HCT116 (cell line): ENCODE measurements at regions not wholly inside any gene's neighbourhood (a gene's known extent, or its start where the extent isn't known, plus 50 kb on each side); places are given as distances from the start of the nearest gene placed in this dataset.

Source experiments
- ATAC-seq: fragments of 200-7000 bp; cut with Tn5 transposase; 2 replicates; pipeline ENCODE4 v1.9.1; 2020; ENCODE audit warnings: mild to moderate bottlenecking, moderate library complexity
- BruUV-seq: library from RNA; stranded (reverse); fragments of 400-500 nt; replicated peaks from 2 replicates; lab custom pipeline; 2021; lab: Mats Ljungman, UMichigan
- CTCF ChIA-PET: fragments of 300-600 bp; sonication (Branson Sonifier 250); formaldehyde crosslinking; loops from one replicate; lab custom pipeline; 2021; ENCODE audit warnings: antibody characterized with exemption; lab: Charles Lee
- POLR2A ChIA-PET: fragments of 300-600, 350-600 bp; sonication (Branson Sonifier 250); formaldehyde crosslinking; loops from one replicate; lab custom pipeline; 2021; ENCODE audit warnings: antibody characterized with exemption; lab: Charles Lee
- RAD21 ChIA-PET, 2 experiments: fragments of 300-600 bp; sonication (Branson Sonifier 250); formaldehyde crosslinking; loops; one replicate each; lab custom pipeline; 2023; ENCODE audit warnings: low total read pairs in 2 of 2; ENCODE audit not compliant: uncharacterized antibody in 2 of 2, unreplicated experiment in 2 of 2, low non-redundant PET in 1 of 2; lab: Charles Lee
- DNase-seq: peaks from one replicate; pipeline ENCODE4 v3.0.0-alpha.2; 2010; ENCODE audit warnings: low read depth, low spot score
- H2AFZ ChIP-seq: fragments of 200-600 bp; shearing (Covaris generic), sonication (generic); 2 replicates; pipeline ENCODE4 v1.6.1; 2017; ENCODE audit warnings: low read depth, mixed run types, mixed read lengths, antibody characterized with exemption, low read length; ENCODE audit not compliant: poor library complexity, severe bottlenecking
- H3K27ac ChIP-seq: 2 replicates; pipeline ENCODE4 v1.5.1; 2012; ENCODE audit warnings: low read depth, low read length
- H3K27me3 ChIP-seq: fragments of 200-600 bp; sonication (generic); 2 replicates; pipeline ENCODE4 v1.6.1; 2016; ENCODE audit warnings: mixed run types, low read length, mixed read lengths; ENCODE audit not compliant: insufficient read depth
- H3K36me3 ChIP-seq, 2 experiments: fragments of 200-500 bp in 1 of 2; fragments of 200-600 bp in 1 of 2; sonication (Bioruptor generic) in 1 of 2; sonication (generic) in 1 of 2; 2 replicates each; pipeline versions ENCODE4 v1.5.1 to v1.6.1; 2014 to 2016; ENCODE audit warnings: low read length in 2 of 2, inconsistent platforms in 1 of 2, mixed read lengths in 1 of 2, mixed run types in 1 of 2; ENCODE audit not compliant: insufficient read depth in 2 of 2, control insufficient read depth in 1 of 2
- H3K4me1 ChIP-seq, 2 experiments: fragments of 200-600 bp in 1 of 2; sonication (generic) in 1 of 2; 2 replicates each; pipeline versions ENCODE4 v1.5.1 to v1.6.1; 2012 to 2017; ENCODE audit warnings: low read length in 2 of 2, inconsistent platforms in 1 of 2, mild to moderate bottlenecking in 1 of 2, mixed read lengths in 1 of 2, mixed run types in 1 of 2, moderate library complexity in 1 of 2; ENCODE audit not compliant: insufficient read depth in 2 of 2, control insufficient read depth in 1 of 2
- H3K4me2 ChIP-seq: fragments of 200-600 bp; sonication (generic); 2 replicates; pipeline ENCODE4 v1.6.1; 2017; ENCODE audit warnings: mixed run types, low read length, mixed read lengths
- H3K4me3 ChIP-seq, 2 experiments: fragments of 200-600 bp in 1 of 2; sonication (generic) in 1 of 2; replicated peaks in 1 of 2; 2 replicates each; pipeline ENCODE4 v1.5.1; 2011 to 2016; ENCODE audit warnings: low read length in 2 of 2, control low read depth in 1 of 2, low read depth in 1 of 2, mild to moderate bottlenecking in 1 of 2, mixed read lengths in 1 of 2, mixed run types in 1 of 2
- H3K79me2 ChIP-seq: fragments of 200-600 bp; sonication (generic); 2 replicates; pipeline ENCODE4 v1.6.1; 2017; ENCODE audit warnings: mild to moderate bottlenecking, mixed run types, low read length, moderate library complexity, mixed read lengths; ENCODE audit not compliant: insufficient read depth
- H3K9ac ChIP-seq: fragments of 200-600 bp; sonication (generic); 2 replicates; pipeline ENCODE4 v1.6.1; 2016; ENCODE audit warnings: low read length, mixed read lengths
- H3K9me2 ChIP-seq: fragments of 200-600 bp; sonication (generic), shearing (Covaris generic); 2 replicates; pipeline ENCODE4 v1.6.1; 2017; ENCODE audit warnings: mixed run types, mild to moderate bottlenecking, moderate library complexity; ENCODE audit not compliant: insufficient read depth
- H3K9me3 ChIP-seq, 2 experiments: fragments of 200-500 bp in 1 of 2; fragments of 200-600 bp in 1 of 2; sonication (Bioruptor generic) in 1 of 2; sonication (generic) in 1 of 2; 2 replicates each; pipeline ENCODE4 v1.6.1; 2014 to 2017; ENCODE audit warnings: low read length in 2 of 2, mixed read lengths in 2 of 2, inconsistent platforms in 1 of 2, low read depth in 1 of 2, mild to moderate bottlenecking in 1 of 2, mixed run types in 1 of 2, moderate library complexity in 1 of 2; ENCODE audit not compliant: control insufficient read depth in 1 of 2, insufficient read depth in 1 of 2
- H4K20me1 ChIP-seq: fragments of 200-600 bp; sonication (generic), shearing (Covaris generic); 2 replicates; pipeline ENCODE4 v1.6.1; 2017; ENCODE audit warnings: mixed run types, mild to moderate bottlenecking, moderate library complexity; ENCODE audit not compliant: insufficient read depth
- ATF3 ChIP-seq: IDR thresholded peaks from 2 replicates; pipeline ENCODE4 v1.6.1; 2012
- CBX3 ChIP-seq: IDR thresholded peaks from 2 replicates; pipeline ENCODE4 v1.6.1; 2012; ENCODE audit warnings: low read depth
- CEBPB ChIP-seq: IDR thresholded peaks from 2 replicates; pipeline ENCODE4 v1.6.1; 2012; ENCODE audit warnings: low read depth
- EGR1 ChIP-seq: IDR thresholded peaks from 2 replicates; pipeline ENCODE4 v1.6.1; 2012; ENCODE audit warnings: low read depth
- ELF1 ChIP-seq: IDR thresholded peaks from 2 replicates; pipeline ENCODE4 v1.6.1; 2012; ENCODE audit warnings: low read depth, borderline replicate concordance
- EZH2 ChIP-seq: fragments of 200-600 bp; sonication (generic); IDR thresholded peaks from 2 replicates; pipeline ENCODE4 v1.6.1; 2017; ENCODE audit warnings: antibody characterized with exemption, mixed run types
- FOSL1 ChIP-seq: IDR thresholded peaks from 2 replicates; pipeline ENCODE4 v1.6.1; 2012; ENCODE audit warnings: low read depth
- JUND ChIP-seq: IDR thresholded peaks from 2 replicates; pipeline ENCODE4 v1.6.1; 2012
- MAX ChIP-seq: IDR thresholded peaks from 2 replicates; pipeline ENCODE4 v1.6.1; 2012
- POLR2A ChIP-seq: IDR thresholded peaks from 2 replicates; pipeline ENCODE4 v1.7.0; 2011; ENCODE audit warnings: borderline replicate concordance; ENCODE audit not compliant: insufficient read depth, insufficient read length; ENCODE audit errors: extremely low read depth
- POLR2AphosphoS5 ChIP-seq: IDR thresholded peaks from 2 replicates; pipeline ENCODE4 v1.6.1; 2011; ENCODE audit warnings: mild to moderate bottlenecking, low read depth, low read length, moderate library complexity
- REST ChIP-seq: IDR thresholded peaks from 2 replicates; pipeline ENCODE4 v1.6.1; 2012; ENCODE audit warnings: low read depth
- SP1 ChIP-seq: IDR thresholded peaks from 2 replicates; pipeline ENCODE4 v1.6.1; 2012; ENCODE audit warnings: low read depth
- SRF ChIP-seq: IDR thresholded peaks from 2 replicates; pipeline ENCODE4 v1.6.1; 2012; ENCODE audit warnings: low read depth
- TCF7L2 ChIP-seq: IDR thresholded peaks from 2 replicates; pipeline ENCODE4 v1.7.0; 2011; ENCODE audit warnings: borderline replicate concordance, inconsistent platforms; ENCODE audit not compliant: insufficient read depth, insufficient read length; ENCODE audit errors: extremely low read depth
- ZBTB33 ChIP-seq: IDR thresholded peaks from 2 replicates; pipeline ENCODE4 v1.6.1; 2011; ENCODE audit warnings: mild to moderate bottlenecking, low read length, moderate library complexity; ENCODE audit not compliant: insufficient replicate concordance; ENCODE audit errors: extremely low read depth
- ZFX ChIP-seq: fragments of 450-650 bp; IDR thresholded peaks from 2 replicates; pipeline ENCODE4 v1.6.1; 2017
- ZNF274 ChIP-seq: fragments of 200-500 bp; sonication (Bioruptor generic); IDR thresholded peaks from 2 replicates; pipeline ENCODE4 v1.6.1; 2014; ENCODE audit warnings: mild to moderate bottlenecking, low read depth, low read length, inconsistent platforms
- intact Hi-C: fragments of 100-400 bp; cut with micrococcal nuclease; formaldehyde crosslinking; loops from 2 replicates; pipeline ENCODE4 v1.10.0; 2022

- ChIA-PET POLR2A (no interaction called here), CTCF (no interaction called here), RAD21 (no interaction called here)
- TF ChIP-seq TCF7L2 (no peak), ZNF274 (no peak), ZFX (no peak), SRF (no peak), CBX3 (no peak), ZBTB33 (no peak), EGR1 (no peak), EZH2 (no peak), REST (no peak), CEBPB (no peak), POLR2AphosphoS5 (no peak), POLR2A (no peak), FOSL1 (no peak), SP1 (no peak), MAX (no peak), ATF3 (no peak), JUND (no peak), ELF1 (no peak)
- H3K9me2 ChIP-seq = no peaks in the 10 kb centered on the region
- no peak overlapping the region for H3K9ac ChIP-seq
- no peak overlapping the region for H3K4me2 ChIP-seq
- H3K27ac ChIP-seq = no peak overlapping the region
- no peaks in the 10 kb centered on the region for H4K20me1 ChIP-seq
- no peaks in the 10 kb centered on the region for H3K79me2 ChIP-seq
- ATAC-seq = no peak
- peaks cover 3 to 15% of the 10 kb centered on the region in 2 experiments; a peak in 3 of 4 replicates for H3K4me1 ChIP-seq
- H3K36me3 ChIP-seq = no peaks in the 10 kb centered on the region
- BruUV-seq = no TSS peak
- H2AFZ ChIP-seq = no peak overlapping the region
- no peaks in the 10 kb centered on the region for H3K9me3 ChIP-seq
- H3K27me3 ChIP-seq = no peaks in the 10 kb centered on the region
- intact Hi-C loops = no loop called here
- no peak overlapping the region for H3K4me3 ChIP-seq
- DNase-seq = no peak
Observed at GRCh38 chr2:182589121-182589520, 126.9 kb upstream of the DNAJC10 start.
